Neural cell (in vitro differentiated cells): ENCODE measurements at regions not wholly inside any gene's neighbourhood (a gene's known extent, or its start where the extent isn't known, plus 50 kb on each side); places are given as distances from the start of the nearest gene placed in this dataset.

ENCODE experiments used
- H2AFZ ChIP-seq: fragments of 200-600, 300-800 bp; sonication (generic), shearing (Covaris generic); 2 replicates; pipeline ENCODE4 v1.6.0; 2014; ENCODE audit warnings: low read depth, mild to moderate bottlenecking, antibody characterized with exemption, low read length, moderate library complexity
- H3F3A ChIP-seq: fragments of 200-600 bp; shearing (Covaris generic); 2 replicates; pipeline ENCODE4 v1.6.1; 2016; ENCODE audit warnings: mild to moderate bottlenecking, moderate library complexity, mixed read lengths, antibody characterized with exemption, low read length; ENCODE audit not compliant: insufficient read depth, poor library complexity, severe bottlenecking
- H3K27ac ChIP-seq: fragments of 200-600, 300-800 bp; sonication (generic), shearing (Covaris generic); 2 replicates; pipeline ENCODE4 v1.5.1; 2014; ENCODE audit warnings: mild to moderate bottlenecking, low read length, moderate library complexity
- H3K27me3 ChIP-seq: fragments of 300-800, 200-600 bp; sonication (generic), shearing (Covaris generic); 2 replicates; pipeline ENCODE4 v1.6.0; 2014; ENCODE audit warnings: mild to moderate bottlenecking, low read depth, low read length, moderate library complexity; ENCODE audit not compliant: insufficient read depth
- H3K36me3 ChIP-seq: fragments of 300-800, 200-600 bp; sonication (generic), shearing (Covaris generic); 2 replicates; pipeline ENCODE4 v1.5.1; 2014; ENCODE audit warnings: mild to moderate bottlenecking, antibody characterized with exemption, low read length, moderate library complexity; ENCODE audit not compliant: insufficient read depth
- H3K4me2 ChIP-seq: fragments of 300-800, 200-600 bp; sonication (generic), shearing (Covaris generic); 2 replicates; pipeline ENCODE4 v1.6.0; 2014; ENCODE audit warnings: mild to moderate bottlenecking, low read length
- H3K4me3 ChIP-seq: fragments of 300-800, 200-600 bp; sonication (generic), shearing (Covaris generic); 2 replicates; pipeline ENCODE4 v1.5.1; 2014; ENCODE audit warnings: mild to moderate bottlenecking, low read length, moderate library complexity
- H3K79me2 ChIP-seq: fragments of 200-600 bp; shearing (Covaris generic); replicated peaks from 2 replicates; pipeline ENCODE4 v1.6.0; 2014; ENCODE audit warnings: mild to moderate bottlenecking, low read length, moderate library complexity; ENCODE audit not compliant: insufficient read depth
- H3K9ac ChIP-seq: fragments of 300-800, 200-600 bp; sonication (generic), shearing (Covaris generic); 2 replicates; pipeline ENCODE4 v1.6.1; 2016; ENCODE audit warnings: mild to moderate bottlenecking, low read length, mixed read lengths
- H3K9me2 ChIP-seq: fragments of 200-600 bp; shearing (Covaris generic); 2 replicates; pipeline ENCODE4 v1.6.1; 2016; ENCODE audit warnings: mild to moderate bottlenecking, low read length, mixed read lengths; ENCODE audit not compliant: insufficient read depth
- H3K9me3 ChIP-seq: fragments of 200-600, 300-800 bp; sonication (generic), shearing (Covaris generic); 2 replicates; pipeline ENCODE4 v1.6.1; 2016; ENCODE audit warnings: mild to moderate bottlenecking, mixed run types, low read length, moderate library complexity, mixed read lengths
- H4K20me1 ChIP-seq: fragments of 200-600 bp; shearing (Covaris generic); 2 replicates; pipeline ENCODE4 v1.6.1; 2016; ENCODE audit warnings: mild to moderate bottlenecking, mixed run types; ENCODE audit not compliant: insufficient read depth
- EP300 ChIP-seq: fragments of 450-650 bp; conservative IDR thresholded peaks from 2 replicates; pipeline ENCODE4 v1.6.1; 2014; ENCODE audit warnings: antibody characterized with exemption, mild to moderate bottlenecking, moderate library complexity; ENCODE audit not compliant: poor library complexity, severe bottlenecking
- EZH2 ChIP-seq: fragments of 200-600, 300-800 bp; shearing (Covaris generic), sonication (generic); IDR thresholded peaks from 2 replicates; pipeline ENCODE4 v1.6.1; 2014; ENCODE audit warnings: antibody characterized with exemption, low read length, borderline replicate concordance, mild to moderate bottlenecking; ENCODE audit not compliant: insufficient read depth, poor library complexity, severe bottlenecking
- MXI1 ChIP-seq: fragments of 450-650 bp; conservative IDR thresholded peaks from 2 replicates; pipeline ENCODE4 v1.6.1; 2014; ENCODE audit warnings: antibody characterized with exemption, mild to moderate bottlenecking; ENCODE audit not compliant: poor library complexity, severe bottlenecking
- POLR2AphosphoS5 ChIP-seq: IDR thresholded peaks from 2 replicates; pipeline ENCODE4 v1.6.1; 2012
- RAD21 ChIP-seq: fragments of 450-650 bp; conservative IDR thresholded peaks from 2 replicates; pipeline ENCODE4 v1.6.1; 2014; ENCODE audit warnings: antibody characterized with exemption, mild to moderate bottlenecking, moderate library complexity
- SMC3 ChIP-seq: fragments of 450-650 bp; conservative IDR thresholded peaks from 2 replicates; pipeline ENCODE4 v1.6.1; 2014; ENCODE audit warnings: antibody characterized with exemption, mild to moderate bottlenecking, moderate library complexity; ENCODE audit not compliant: poor library complexity
- TAF1 ChIP-seq: IDR thresholded peaks from 2 replicates; pipeline ENCODE4 v1.6.1; 2012; ENCODE audit warnings: low read depth
- TF ChIP-seq, protein P1 (sequence below): fragments of 450-650 bp; IDR thresholded peaks from 2 replicates; pipeline ENCODE4 v1.5.1; 2014; ENCODE audit warnings: antibody characterized with exemption, mild to moderate bottlenecking, moderate library complexity; ENCODE audit not compliant: poor library complexity, severe bottlenecking
- TF ChIP-seq, protein P2 (sequence below): IDR thresholded peaks from 2 replicates; pipeline ENCODE4 v1.6.1; 2012; ENCODE audit warnings: borderline replicate concordance

- H3K4me2 ChIP-seq, result no peak overlapping the region
- H3K27ac ChIP-seq, result no peak overlapping the region
- H3K36me3 ChIP-seq, result no peaks in the 10 kb centered on the region
- H3K4me3 ChIP-seq, result no peak overlapping the region
- H3K79me2 ChIP-seq, result no peaks in the 10 kb centered on the region
- H4K20me1 ChIP-seq, result no peaks in the 10 kb centered on the region
- H3K9me3 ChIP-seq, result no peaks in the 10 kb centered on the region
- no peak overlapping the region for H2AFZ ChIP-seq
- H3K9ac ChIP-seq, result no peak overlapping the region
- no peaks in the 10 kb centered on the region for H3K9me2 ChIP-seq
- no peaks in the 10 kb centered on the region for H3F3A ChIP-seq
- no peak for TF ChIP-seq EP300
- no peak for TF ChIP-seq EZH2
- no peak for TF ChIP-seq RAD21
- TF ChIP-seq TAF1, result no peak
- TF ChIP-seq MXI1, result no peak
- TF ChIP-seq, protein P1, sequence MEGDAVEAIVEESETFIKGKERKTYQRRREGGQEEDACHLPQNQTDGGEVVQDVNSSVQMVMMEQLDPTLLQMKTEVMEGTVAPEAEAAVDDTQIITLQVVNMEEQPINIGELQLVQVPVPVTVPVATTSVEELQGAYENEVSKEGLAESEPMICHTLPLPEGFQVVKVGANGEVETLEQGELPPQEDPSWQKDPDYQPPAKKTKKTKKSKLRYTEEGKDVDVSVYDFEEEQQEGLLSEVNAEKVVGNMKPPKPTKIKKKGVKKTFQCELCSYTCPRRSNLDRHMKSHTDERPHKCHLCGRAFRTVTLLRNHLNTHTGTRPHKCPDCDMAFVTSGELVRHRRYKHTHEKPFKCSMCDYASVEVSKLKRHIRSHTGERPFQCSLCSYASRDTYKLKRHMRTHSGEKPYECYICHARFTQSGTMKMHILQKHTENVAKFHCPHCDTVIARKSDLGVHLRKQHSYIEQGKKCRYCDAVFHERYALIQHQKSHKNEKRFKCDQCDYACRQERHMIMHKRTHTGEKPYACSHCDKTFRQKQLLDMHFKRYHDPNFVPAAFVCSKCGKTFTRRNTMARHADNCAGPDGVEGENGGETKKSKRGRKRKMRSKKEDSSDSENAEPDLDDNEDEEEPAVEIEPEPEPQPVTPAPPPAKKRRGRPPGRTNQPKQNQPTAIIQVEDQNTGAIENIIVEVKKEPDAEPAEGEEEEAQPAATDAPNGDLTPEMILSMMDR, result no peak
- TF ChIP-seq POLR2AphosphoS5, result no peak
- H3K27me3 ChIP-seq, result no peaks in the 10 kb centered on the region
Observed at GRCh38 chr13:31060220-31060619, 101.5 kb downstream of the HSPH1 start.

DNA sequence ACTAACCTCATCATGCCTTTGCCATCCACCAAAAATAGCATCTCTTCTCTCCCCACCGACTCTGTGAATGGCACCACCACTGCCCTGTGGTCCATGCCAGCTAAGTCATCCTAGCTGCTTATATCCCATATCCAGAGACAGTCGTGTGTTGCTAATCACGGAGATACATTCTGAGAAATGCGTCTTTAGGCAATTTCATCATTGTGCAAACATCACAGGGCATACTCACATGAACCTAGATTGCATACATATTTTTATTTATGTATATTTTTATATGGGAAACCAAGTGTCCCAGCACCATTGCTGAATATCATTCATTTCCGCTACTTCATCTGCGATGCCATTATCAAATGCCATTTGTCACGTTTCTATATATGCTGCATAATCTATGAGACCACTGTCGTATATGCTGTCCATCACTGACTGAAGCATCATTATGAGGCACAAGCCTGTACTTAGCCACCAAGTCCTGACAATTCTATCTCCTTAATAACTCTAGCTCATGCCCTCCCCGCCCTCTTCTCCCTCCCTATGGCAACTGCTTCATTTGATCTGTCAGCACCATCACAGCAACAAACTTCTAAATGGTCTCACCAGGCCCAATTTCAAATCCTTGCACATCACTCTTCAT, 104.2 kb downstream of the HSPH1 start:
- TF ChIP-seq EP300 (no peak), RAD21 (no peak), EZH2 (no peak), SMC3 (no peak), POLR2AphosphoS5 (no peak), MXI1 (no peak), TAF1 (no peak)
- TF ChIP-seq, protein P2, sequence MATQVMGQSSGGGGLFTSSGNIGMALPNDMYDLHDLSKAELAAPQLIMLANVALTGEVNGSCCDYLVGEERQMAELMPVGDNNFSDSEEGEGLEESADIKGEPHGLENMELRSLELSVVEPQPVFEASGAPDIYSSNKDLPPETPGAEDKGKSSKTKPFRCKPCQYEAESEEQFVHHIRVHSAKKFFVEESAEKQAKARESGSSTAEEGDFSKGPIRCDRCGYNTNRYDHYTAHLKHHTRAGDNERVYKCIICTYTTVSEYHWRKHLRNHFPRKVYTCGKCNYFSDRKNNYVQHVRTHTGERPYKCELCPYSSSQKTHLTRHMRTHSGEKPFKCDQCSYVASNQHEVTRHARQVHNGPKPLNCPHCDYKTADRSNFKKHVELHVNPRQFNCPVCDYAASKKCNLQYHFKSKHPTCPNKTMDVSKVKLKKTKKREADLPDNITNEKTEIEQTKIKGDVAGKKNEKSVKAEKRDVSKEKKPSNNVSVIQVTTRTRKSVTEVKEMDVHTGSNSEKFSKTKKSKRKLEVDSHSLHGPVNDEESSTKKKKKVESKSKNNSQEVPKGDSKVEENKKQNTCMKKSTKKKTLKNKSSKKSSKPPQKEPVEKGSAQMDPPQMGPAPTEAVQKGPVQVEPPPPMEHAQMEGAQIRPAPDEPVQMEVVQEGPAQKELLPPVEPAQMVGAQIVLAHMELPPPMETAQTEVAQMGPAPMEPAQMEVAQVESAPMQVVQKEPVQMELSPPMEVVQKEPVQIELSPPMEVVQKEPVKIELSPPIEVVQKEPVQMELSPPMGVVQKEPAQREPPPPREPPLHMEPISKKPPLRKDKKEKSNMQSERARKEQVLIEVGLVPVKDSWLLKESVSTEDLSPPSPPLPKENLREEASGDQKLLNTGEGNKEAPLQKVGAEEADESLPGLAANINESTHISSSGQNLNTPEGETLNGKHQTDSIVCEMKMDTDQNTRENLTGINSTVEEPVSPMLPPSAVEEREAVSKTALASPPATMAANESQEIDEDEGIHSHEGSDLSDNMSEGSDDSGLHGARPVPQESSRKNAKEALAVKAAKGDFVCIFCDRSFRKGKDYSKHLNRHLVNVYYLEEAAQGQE, result no peak
- TF ChIP-seq, protein P1, result no peak
- Histone ChIP-seq H3K27me3 (no peaks in the 10 kb centered on the region), H4K20me1 (no peaks in the 10 kb centered on the region), H2AFZ (no peak overlapping the region), H3K9ac (no peak overlapping the region), H3K9me2 (no peaks in the 10 kb centered on the region), H3K79me2 (no peaks in the 10 kb centered on the region), H3K4me3 (no peak overlapping the region), H3K9me3 (no peaks in the 10 kb centered on the region), H3K4me2 (no peak overlapping the region), H3F3A (no peaks in the 10 kb centered on the region), H3K27ac (no peak overlapping the region), H3K36me3 (no peaks in the 10 kb centered on the region)
